DND-41 (cell line): ENCODE measurements at regions not wholly inside any gene's neighbourhood (a gene's known extent, or its start where the extent isn't known, plus 50 kb on each side); places are given as distances from the start of the nearest gene placed in this dataset.

Source experiments
- EZH2 ChIP-seq: IDR thresholded peaks from 3 replicates; pipeline ENCODE4 v1.6.1; 2012; ENCODE audit warnings: borderline replicate concordance, low read depth, mild to moderate bottlenecking, moderate library complexity, low read length, inconsistent platforms; ENCODE audit not compliant: severe bottlenecking
- TF ChIP-seq, protein P1 (sequence below): IDR thresholded peaks from 2 replicates; pipeline ENCODE4 v1.5.1; 2012; ENCODE audit warnings: borderline replicate concordance, low read length, moderate library complexity, mild to moderate bottlenecking; ENCODE audit not compliant: poor library complexity, severe bottlenecking; ENCODE audit errors: extremely low read depth

DNA sequence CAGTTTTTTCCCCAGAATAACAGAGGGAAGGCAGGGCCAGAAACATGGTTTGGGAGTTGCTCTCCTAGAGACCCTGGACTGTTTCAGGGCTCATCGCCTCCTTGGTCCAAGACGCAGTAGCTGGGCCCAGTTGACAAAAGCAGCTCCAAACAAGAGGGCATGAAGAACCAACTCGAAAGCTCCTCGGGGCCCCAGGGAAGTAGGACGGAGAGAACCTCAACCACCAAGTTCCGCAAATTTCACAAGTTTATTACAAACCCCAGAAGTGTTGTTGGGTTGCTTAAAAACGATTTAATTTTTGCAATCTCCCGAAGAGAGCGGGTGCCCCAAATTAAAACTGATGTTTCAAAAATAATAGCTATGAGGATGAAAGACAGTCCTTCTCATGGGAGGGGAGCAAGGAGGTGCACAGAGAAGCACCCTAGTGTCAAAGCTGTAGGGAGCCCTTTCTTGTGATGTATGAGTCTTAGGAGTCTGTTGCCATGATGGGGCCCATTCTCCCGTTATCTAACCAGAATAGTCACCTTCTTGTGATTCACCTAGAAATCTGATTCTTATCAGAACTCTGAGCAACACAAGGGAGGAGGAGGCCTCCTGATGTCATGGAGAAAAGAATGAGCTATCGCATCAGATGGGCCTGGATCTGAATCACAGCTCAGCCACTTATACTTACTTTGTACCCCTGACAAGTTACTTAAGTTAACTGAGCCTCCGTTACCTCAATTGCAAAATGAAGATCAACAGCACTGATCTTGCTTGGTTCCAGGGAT, 165.7 kb upstream of the IRF2BP2 start:
- TF ChIP-seq, protein P1, sequence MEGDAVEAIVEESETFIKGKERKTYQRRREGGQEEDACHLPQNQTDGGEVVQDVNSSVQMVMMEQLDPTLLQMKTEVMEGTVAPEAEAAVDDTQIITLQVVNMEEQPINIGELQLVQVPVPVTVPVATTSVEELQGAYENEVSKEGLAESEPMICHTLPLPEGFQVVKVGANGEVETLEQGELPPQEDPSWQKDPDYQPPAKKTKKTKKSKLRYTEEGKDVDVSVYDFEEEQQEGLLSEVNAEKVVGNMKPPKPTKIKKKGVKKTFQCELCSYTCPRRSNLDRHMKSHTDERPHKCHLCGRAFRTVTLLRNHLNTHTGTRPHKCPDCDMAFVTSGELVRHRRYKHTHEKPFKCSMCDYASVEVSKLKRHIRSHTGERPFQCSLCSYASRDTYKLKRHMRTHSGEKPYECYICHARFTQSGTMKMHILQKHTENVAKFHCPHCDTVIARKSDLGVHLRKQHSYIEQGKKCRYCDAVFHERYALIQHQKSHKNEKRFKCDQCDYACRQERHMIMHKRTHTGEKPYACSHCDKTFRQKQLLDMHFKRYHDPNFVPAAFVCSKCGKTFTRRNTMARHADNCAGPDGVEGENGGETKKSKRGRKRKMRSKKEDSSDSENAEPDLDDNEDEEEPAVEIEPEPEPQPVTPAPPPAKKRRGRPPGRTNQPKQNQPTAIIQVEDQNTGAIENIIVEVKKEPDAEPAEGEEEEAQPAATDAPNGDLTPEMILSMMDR: no peak
- no peak for TF ChIP-seq EZH2
